Activated T-cell treated with anti-CD3 and anti-CD28 coated beads for 48 hours (primary cell): ENCODE measurements at regions not wholly inside any gene's neighbourhood (a gene's known extent, or its start where the extent isn't known, plus 50 kb on each side); places are given as distances from the start of the nearest gene placed in this dataset.
"Not testable (repeated sequence)": the region's sequence is repeated elsewhere in the genome, so short reads cannot be mapped to it uniquely, and the experiment has no call there.

Source experiments
- DNase-seq: peaks from one replicate; pipeline ENCODE4 v3.0.0-alpha.2; 2020; ENCODE audit warnings: low read depth

- DNase-seq: no peak
Measured at GRCh38 chr5:66353186-66353585, 209.1 kb downstream of the SREK1 start.

- DNase-seq: no peak
Measured at GRCh38 chr5:66354422-66354821, 210.3 kb downstream of the SREK1 start.

GRCh38 chr5:66356011-66356565 is 212.0 kb downstream of the SREK1 start:
- DNase-seq: no peak

- no peak for DNase-seq
Measured at GRCh38 chr5:66358741-66359140, 214.6 kb downstream of the SREK1 start.

GRCh38 chr5:66361070-66361469 is 217.0 kb downstream of the SREK1 start:
- no peak for DNase-seq

GRCh38 chr5:66362046-66362445 is 217.9 kb downstream of the SREK1 start:
- no peak for DNase-seq

GRCh38 chr5:66362687-66363086 is 218.6 kb downstream of the SREK1 start:
- no peak for DNase-seq

GRCh38 chr5:66363097-66363496 is 219.0 kb downstream of the SREK1 start:
- no peak for DNase-seq

- no peak for DNase-seq
Measured at GRCh38 chr5:66364186-66364585, 220.1 kb downstream of the SREK1 start.

- DNase-seq: no peak
Measured at GRCh38 chr5:66365981-66366380, 221.9 kb downstream of the SREK1 start.

GRCh38 chr5:66367814-66368541 is 223.9 kb downstream of the SREK1 start:
- no peak for DNase-seq

- DNase-seq: no peak
Measured at GRCh38 chr5:66368811-66369210, 224.7 kb downstream of the SREK1 start.

GRCh38 chr5:66377747-66378146 is 218.4 kb upstream of the MAST4 start:
- no peak for DNase-seq

- DNase-seq: no peak
Measured at GRCh38 chr5:66378407-66378806, 217.8 kb upstream of the MAST4 start.

- DNase-seq: no peak
Measured at GRCh38 chr5:66382152-66382551, 214.0 kb upstream of the MAST4 start.

- DNase-seq: not testable (repeated sequence)
Measured at GRCh38 chr5:66405145-66405544, 191.0 kb upstream of the MAST4 start.

GRCh38 chr5:66406761-66407336 is 189.3 kb upstream of the MAST4 start:
- no peak for DNase-seq

GRCh38 chr5:66407765-66408164 is 188.4 kb upstream of the MAST4 start:
- no peak for DNase-seq

GRCh38 chr5:66408576-66408975 is 187.6 kb upstream of the MAST4 start:
- DNase-seq: no peak

GRCh38 chr5:66410122-66410521 is 186.1 kb upstream of the MAST4 start:
- DNase-seq: no peak

GRCh38 chr5:66411701-66412100 is 184.5 kb upstream of the MAST4 start:
- DNase-seq: no peak

GRCh38 chr5:66413931-66414330 is 182.3 kb upstream of the MAST4 start:
- DNase-seq: no peak

- no peak for DNase-seq
Measured at GRCh38 chr5:66415208-66415607, 181.0 kb upstream of the MAST4 start.

- no peak for DNase-seq
Measured at GRCh38 chr5:66416698-66417097, 179.5 kb upstream of the MAST4 start.
